Naive B cell (primary cell): ENCODE measurements at regions not wholly inside any gene's neighbourhood (a gene's known extent, or its start where the extent isn't known, plus 50 kb on each side); places are given as distances from the start of the nearest gene placed in this dataset.
A peak's percentile ranks its signal among the peaks of the same experiment; 100 is the strongest.

ENCODE experiments used
- ATAC-seq, 2 donors: fragments of 150-1000 bp; cut with Tn5 transposase; 2 replicates each; pipeline ENCODE4 v1.10.0; 2021; ENCODE audit warnings: low read depth in 2 of 2, mild to moderate bottlenecking in 2 of 2, moderate library complexity in 2 of 2
- DNase-seq: peaks from one replicate; pipeline ENCODE4 v3.0.0; 2022
- H3K27ac Mint-ChIP-seq, 6 donors: one replicate each; pipeline ENCODE4 v1.8.0; 2020 to 2022; ENCODE audit warnings: mild to moderate bottlenecking in 6 of 6, mixed read lengths in 6 of 6, moderate library complexity in 5 of 6, inconsistent platforms in 2 of 6
- H3K27me3 Mint-ChIP-seq, 3 donors: one replicate each; pipeline ENCODE4 v1.8.0; 2021 to 2022; ENCODE audit warnings: mixed read lengths in 3 of 3, mild to moderate bottlenecking in 1 of 3
- H3K36me3 Mint-ChIP-seq, 2 donors: one replicate each; pipeline ENCODE4 v1.8.0; 2020 to 2022; ENCODE audit warnings: mixed read lengths in 2 of 2, inconsistent platforms in 1 of 2, mild to moderate bottlenecking in 1 of 2
- H3K4me1 Mint-ChIP-seq, 3 donors: one replicate each; pipeline ENCODE4 v1.8.0; 2020 to 2022; ENCODE audit warnings: mixed read lengths in 3 of 3, inconsistent platforms in 1 of 3, mild to moderate bottlenecking in 1 of 3, moderate library complexity in 1 of 3
- H3K4me3 Mint-ChIP-seq, 8 donors: one replicate each; pipeline ENCODE4 v1.8.0; 2020 to 2022; ENCODE audit warnings: mild to moderate bottlenecking in 8 of 8, mixed read lengths in 8 of 8, moderate library complexity in 8 of 8, inconsistent platforms in 2 of 8
- H3K9me3 Mint-ChIP-seq, 7 donors: one replicate each; pipeline ENCODE4 v1.8.0; 2020 to 2022; ENCODE audit warnings: mixed read lengths in 7 of 7, mild to moderate bottlenecking in 5 of 7, inconsistent platforms in 2 of 7, moderate library complexity in 1 of 7

DNA sequence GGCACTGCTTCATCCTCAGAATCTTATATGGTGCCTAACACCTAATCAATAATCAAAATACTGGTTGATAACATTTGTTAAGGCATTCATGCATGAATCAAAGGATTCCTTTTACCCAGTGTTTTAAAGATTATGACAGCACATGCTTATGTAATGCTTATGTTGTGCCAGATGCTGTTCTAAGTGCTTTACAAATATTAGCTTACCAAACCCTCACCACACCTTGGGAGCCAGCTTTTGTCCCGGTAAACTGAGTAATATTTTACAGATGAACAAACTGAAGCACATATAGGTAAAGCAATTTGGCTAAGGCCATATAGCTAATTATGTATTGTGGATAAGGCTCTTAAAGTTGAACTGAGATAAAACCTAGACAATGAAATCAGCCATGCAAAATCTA is 209.2 kb downstream of the ALX1 start:
- no peaks in the 10 kb centered on the region for H3K4me1 Mint-ChIP-seq
- H3K27me3 Mint-ChIP-seq: no peaks in the 10 kb centered on the region
- no peak overlapping the region for H3K4me3 Mint-ChIP-seq
- peaks cover under 1 to 6% of the 10 kb centered on the region in 2 donors for H3K36me3 Mint-ChIP-seq
- no peak overlapping the region for H3K27ac Mint-ChIP-seq
- DNase-seq: no peak
- H3K9me3 Mint-ChIP-seq: peaks cover 4 to 6% (median 5%) of the 10 kb centered on the region in 7 donors
- no peak for ATAC-seq

DNA sequence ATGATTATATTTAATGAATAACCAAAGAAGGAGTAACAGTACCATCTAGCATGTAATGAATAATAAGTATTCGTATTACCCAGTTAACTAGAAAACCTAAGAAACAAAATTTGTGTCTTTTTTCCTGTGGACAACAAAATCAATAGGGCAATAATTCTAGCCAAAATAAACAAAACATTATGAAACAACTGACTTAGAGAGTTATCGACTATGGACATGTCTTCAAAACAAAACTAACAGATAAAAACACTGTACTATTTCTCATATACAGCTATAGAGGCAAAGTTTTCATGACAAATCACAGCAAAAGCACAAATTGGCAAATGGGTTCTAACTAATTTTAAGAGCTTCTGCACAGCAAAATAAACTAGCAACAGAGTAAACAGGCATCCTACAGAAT is 224.1 kb downstream of the ALX1 start:
- ATAC-seq (no peak), DNase-seq (no peak)
- Mint-ChIP-seq H3K4me1 (no peaks in the 10 kb centered on the region), H3K27ac (no peak overlapping the region), H3K9me3 (no peaks in the 10 kb centered on the region), H3K36me3 (no peaks in the 10 kb centered on the region), H3K27me3 (no peaks in the 10 kb centered on the region), H3K4me3 (no peak overlapping the region)

DNA sequence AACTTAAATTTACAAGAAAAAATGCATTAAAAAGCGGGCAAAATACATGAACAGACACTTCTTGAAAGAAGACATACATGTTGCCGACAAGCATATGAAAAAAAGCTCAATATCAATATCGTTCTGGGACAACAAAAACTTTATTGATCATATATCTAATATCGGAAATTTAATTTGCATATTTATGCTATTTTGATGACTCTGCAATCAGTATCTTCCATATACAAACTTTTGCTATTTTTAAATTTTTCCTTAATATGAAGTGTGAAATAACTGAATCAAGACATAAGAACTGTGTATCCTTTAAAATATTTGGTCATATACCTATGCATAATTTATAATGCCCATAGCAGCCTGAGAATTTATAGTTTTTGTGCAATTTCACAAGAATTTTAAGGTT is 224.6 kb downstream of the ALX1 start:
- Mint-ChIP-seq H3K4me3 (no peak overlapping the region), H3K27ac (no peak overlapping the region), H3K9me3 (no peaks in the 10 kb centered on the region), H3K27me3 (no peaks in the 10 kb centered on the region), H3K4me1 (peaks cover 4 to 5% (median 5%) of the 10 kb centered on the region in 3 donors), H3K36me3 (no peaks in the 10 kb centered on the region)
- ATAC-seq (no peak), DNase-seq (no peak)

GRCh38 chr12:85507456-85507855 is 227.4 kb downstream of the ALX1 start:
- H3K4me3 Mint-ChIP-seq: no peak overlapping the region
- no peak for DNase-seq

GRCh38 chr12:85509081-85509856 is 229.2 kb downstream of the ALX1 start:
- no peaks in the 10 kb centered on the region for H3K27me3 Mint-ChIP-seq
- ATAC-seq: no peak
- DNase-seq: no peak
- H3K4me3 Mint-ChIP-seq: no peak overlapping the region
- no peak overlapping the region for H3K27ac Mint-ChIP-seq
- H3K4me1 Mint-ChIP-seq: peaks cover 4 to 9% (median 8%) of the 10 kb centered on the region in 3 donors
- no peaks in the 10 kb centered on the region for H3K36me3 Mint-ChIP-seq
- H3K9me3 Mint-ChIP-seq: no peaks in the 10 kb centered on the region

More at GRCh38 chr12:85507456-85507855, 227.4 kb downstream of the ALX1 start:
- Mint-ChIP-seq H3K27me3 (no peaks in the 10 kb centered on the region), H3K9me3 (no peaks in the 10 kb centered on the region), H3K27ac (no peak overlapping the region), H3K4me1 (peaks cover 4 to 9% (median 8%) of the 10 kb centered on the region in 3 donors), H3K36me3 (no peaks in the 10 kb centered on the region)
- no peak for ATAC-seq

DNA sequence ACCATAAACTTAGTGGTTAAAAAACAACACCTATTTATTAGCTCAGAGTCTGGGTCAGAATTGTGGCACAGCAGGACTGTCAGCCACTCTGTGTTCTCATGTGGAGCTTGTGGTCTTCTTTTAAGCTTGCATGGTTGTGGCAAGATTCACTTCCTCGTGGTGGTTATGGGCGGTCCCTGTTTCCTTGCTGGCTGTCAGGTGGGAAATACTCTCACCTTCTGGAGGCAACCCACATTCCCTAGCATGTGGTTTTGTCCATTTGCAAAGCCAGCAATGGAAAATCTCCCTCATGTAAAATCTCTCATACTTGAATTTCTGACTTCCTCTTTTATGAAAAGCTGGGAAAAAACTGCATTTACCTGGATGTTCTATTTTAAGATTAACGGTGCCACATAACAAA is 229.8 kb downstream of the ALX1 start:
- H3K36me3 Mint-ChIP-seq: no peaks in the 10 kb centered on the region
- ATAC-seq (peak in 1 of 2 donors; percentile 43), DNase-seq (no peak)
- no peak overlapping the region for H3K4me3 Mint-ChIP-seq
- H3K9me3 Mint-ChIP-seq: no peaks in the 10 kb centered on the region
- no peak overlapping the region for H3K27ac Mint-ChIP-seq
- no peaks in the 10 kb centered on the region for H3K27me3 Mint-ChIP-seq
- peaks cover 4 to 9% (median 8%) of the 10 kb centered on the region in 3 donors for H3K4me1 Mint-ChIP-seq

DNA sequence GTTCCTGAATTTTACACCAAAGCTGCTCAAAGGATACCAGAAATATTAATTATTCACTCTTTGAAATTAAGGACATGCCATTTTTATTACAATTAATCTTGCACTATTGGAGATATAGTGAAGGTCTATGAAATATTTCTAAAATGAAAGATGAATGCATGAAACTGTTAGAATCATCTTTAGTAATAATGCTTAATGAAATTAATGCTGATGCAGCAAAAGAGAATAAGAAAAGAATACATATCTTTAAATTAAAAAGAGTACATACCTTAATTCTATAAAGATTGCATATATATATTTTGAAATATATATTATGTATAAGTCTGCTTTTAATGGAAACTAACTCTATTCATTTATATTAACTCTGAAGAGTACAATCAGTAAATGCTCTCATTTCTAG is 236.0 kb downstream of the ALX1 start:
- no peak for DNase-seq
- Mint-ChIP-seq H3K27ac (no peak overlapping the region), H3K36me3 (no peaks in the 10 kb centered on the region), H3K4me3 (no peak overlapping the region), H3K27me3 (no peaks in the 10 kb centered on the region), H3K9me3 (no peaks in the 10 kb centered on the region), H3K4me1 (no peaks in the 10 kb centered on the region)
- ATAC-seq: no peak

DNA sequence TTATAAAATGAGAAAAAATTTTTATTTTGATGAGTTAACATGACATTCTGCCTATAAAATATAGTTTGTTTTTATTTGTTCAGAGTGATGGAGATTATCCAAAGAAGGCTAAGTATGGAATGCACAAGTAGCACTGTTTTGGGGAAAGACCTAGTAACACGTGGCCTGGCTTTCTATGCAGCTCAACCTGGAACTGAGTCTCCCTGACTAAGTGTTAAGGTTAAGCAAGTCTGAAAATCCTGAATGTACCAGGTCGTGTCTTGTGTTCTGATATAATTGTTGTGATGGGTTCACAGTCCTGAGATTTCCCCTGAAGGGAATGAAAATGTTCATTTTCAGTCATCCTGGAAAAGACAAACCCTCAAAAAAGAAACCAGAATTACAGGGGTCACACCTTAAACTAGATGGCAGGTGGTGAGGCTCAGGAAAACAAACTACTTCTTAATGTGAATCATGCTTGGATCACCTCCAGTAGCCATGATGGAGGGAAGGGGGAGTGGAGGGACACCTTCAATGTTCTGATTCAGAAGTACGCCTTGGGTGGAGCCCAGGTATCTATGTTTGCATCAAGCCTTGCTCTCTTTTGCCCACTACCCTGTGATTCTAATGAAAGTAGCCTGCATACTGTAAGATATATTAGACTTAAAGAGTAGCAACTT is 236.8 kb downstream of the ALX1 start:
- no peaks in the 10 kb centered on the region for H3K27me3 Mint-ChIP-seq
- peaks cover 0 to 2% (median 0%) of the 10 kb centered on the region in 7 donors for H3K9me3 Mint-ChIP-seq
- ATAC-seq: no peak
- no peak overlapping the region for H3K27ac Mint-ChIP-seq
- no peak overlapping the region for H3K4me3 Mint-ChIP-seq
- no peaks in the 10 kb centered on the region for H3K36me3 Mint-ChIP-seq
- H3K4me1 Mint-ChIP-seq: no peaks in the 10 kb centered on the region
- DNase-seq: no peak

GRCh38 chr12:85519163-85519562 is 239.1 kb downstream of the ALX1 start:
- no peaks in the 10 kb centered on the region for H3K36me3 Mint-ChIP-seq
- H3K27me3 Mint-ChIP-seq: no peaks in the 10 kb centered on the region
- no peak overlapping the region for H3K27ac Mint-ChIP-seq
- DNase-seq: no peak
- no peak overlapping the region for H3K4me3 Mint-ChIP-seq
- ATAC-seq: no peak
- peaks cover 0 to 4% (median 0%) of the 10 kb centered on the region in 7 donors for H3K9me3 Mint-ChIP-seq
- H3K4me1 Mint-ChIP-seq: no peaks in the 10 kb centered on the region

- no peak overlapping the region for H3K27ac Mint-ChIP-seq
- no peak overlapping the region for H3K4me3 Mint-ChIP-seq
- no peaks in the 10 kb centered on the region for H3K36me3 Mint-ChIP-seq
- no peak for ATAC-seq
- H3K9me3 Mint-ChIP-seq: peaks cover 0 to 4% (median 0%) of the 10 kb centered on the region in 7 donors
- no peak for DNase-seq
- no peaks in the 10 kb centered on the region for H3K27me3 Mint-ChIP-seq
- H3K4me1 Mint-ChIP-seq: peaks cover 0 to 11% (median 7%) of the 10 kb centered on the region in 3 donors
Observed at GRCh38 chr12:85523197-85523596, 243.2 kb downstream of the ALX1 start.

GRCh38 chr12:85527192-85527591 is 247.2 kb downstream of the ALX1 start:
- Mint-ChIP-seq H3K27ac (no peak overlapping the region), H3K9me3 (peaks cover 0 to under 1% (median 0%) of the 10 kb centered on the region in 7 donors), H3K4me3 (no peak overlapping the region)

GRCh38 chr12:85529896-85530295 is 249.9 kb downstream of the ALX1 start:
- no peak for DNase-seq
- H3K27me3 Mint-ChIP-seq: no peaks in the 10 kb centered on the region
- no peak overlapping the region for H3K4me3 Mint-ChIP-seq

More at GRCh38 chr12:85527192-85527591, 247.2 kb downstream of the ALX1 start:
- Mint-ChIP-seq H3K4me1 (peaks cover 0 to 11% (median 8%) of the 10 kb centered on the region in 3 donors), H3K36me3 (no peaks in the 10 kb centered on the region), H3K27me3 (no peaks in the 10 kb centered on the region)
- DNase-seq (no peak), ATAC-seq (no peak)

DNA sequence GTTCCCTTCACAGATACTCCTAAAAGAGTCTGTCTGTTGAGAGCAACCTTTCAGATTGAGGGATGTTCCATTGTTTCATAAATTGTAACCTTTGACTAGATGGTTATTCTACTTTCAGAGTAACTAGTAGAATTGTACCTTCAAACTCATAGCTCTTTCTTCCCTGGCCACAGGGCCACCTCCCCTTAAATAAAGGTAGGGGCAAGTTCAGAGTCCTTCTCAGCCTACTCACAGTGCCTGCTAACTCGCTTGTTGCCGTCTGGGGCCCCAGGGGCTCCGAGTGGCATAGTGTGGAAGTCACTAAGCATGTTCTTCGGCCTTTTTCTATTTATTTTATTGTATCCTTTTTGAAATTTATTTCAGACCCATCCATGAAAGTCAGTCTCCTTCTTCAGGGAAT is 250.4 kb downstream of the ALX1 start:
- no peaks in the 10 kb centered on the region for H3K27me3 Mint-ChIP-seq

More at GRCh38 chr12:85529896-85530295, 249.9 kb downstream of the ALX1 start:
- no peak for ATAC-seq
- H3K4me1 Mint-ChIP-seq: peaks cover 0 to 11% (median 8%) of the 10 kb centered on the region in 3 donors
- H3K27ac Mint-ChIP-seq: no peak overlapping the region
- H3K9me3 Mint-ChIP-seq: peaks cover 0 to 4% (median 0%) of the 10 kb centered on the region in 7 donors
- H3K36me3 Mint-ChIP-seq: no peaks in the 10 kb centered on the region

DNA sequence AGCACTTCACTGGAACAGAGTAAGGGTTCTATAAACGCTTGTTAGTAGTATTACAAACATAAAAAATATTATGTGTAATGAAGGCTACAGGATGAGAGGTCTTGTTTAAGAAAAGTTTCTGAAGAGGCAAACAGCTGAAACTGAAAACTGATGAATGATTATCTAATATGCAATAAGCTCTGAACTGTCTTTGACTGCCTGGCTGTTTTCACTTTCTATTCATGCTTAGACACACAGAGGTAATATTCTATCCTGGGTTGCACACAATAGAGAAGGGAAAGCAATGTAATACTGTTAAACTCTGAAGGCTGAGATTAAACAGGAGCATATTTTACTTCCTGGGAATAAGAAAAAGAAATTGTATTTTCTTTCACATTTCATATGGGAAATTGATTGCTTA is 251.3 kb downstream of the ALX1 start:
- DNase-seq (no peak), ATAC-seq (no peak)
- Mint-ChIP-seq H3K36me3 (no peaks in the 10 kb centered on the region), H3K27ac (no peak overlapping the region), H3K27me3 (no peaks in the 10 kb centered on the region), H3K9me3 (peaks cover 0 to 4% (median 0%) of the 10 kb centered on the region in 7 donors), H3K4me1 (peaks cover 0 to 11% (median 8%) of the 10 kb centered on the region in 3 donors), H3K4me3 (no peak overlapping the region)

More for the DNA sequence above, 250.4 kb downstream of the ALX1 start:
- Mint-ChIP-seq H3K36me3 (no peaks in the 10 kb centered on the region), H3K27ac (peak overlapping the region in 1 of 6 donors; percentile 68), H3K4me1 (peaks cover 0 to 11% (median 8%) of the 10 kb centered on the region in 3 donors), H3K9me3 (peaks cover 0 to 4% (median 0%) of the 10 kb centered on the region in 7 donors), H3K4me3 (peak overlapping the region in 1 of 8 donors; percentile 75)
- ATAC-seq (no peak), DNase-seq (no peak)
